ENCODE measurements at regions not wholly inside any gene's neighbourhood (a gene's known extent, or its start where the extent isn't known, plus 50 kb on each side); places are given as distances from the start of the nearest gene placed in this dataset.
"Not testable (repeated sequence)": the region's sequence is repeated elsewhere in the genome, so short reads cannot be mapped to it uniquely, and the experiment has no call there.

- no peak overlapping the region for H3K4me3 ChIP-seq (ENCODE audit: low read length)
- DNase-seq (no peak), ATAC-seq (no peak)
- no peaks in the 10 kb centered on the region for H3K4me1 ChIP-seq (ENCODE audit: control insufficient read depth, insufficient read depth, low read length)
- Mint-ChIP-seq H3K27me3 (ENCODE audit: low read depth in 2 of 2) (no peaks in the 10 kb centered on the region), H3K27ac (no peak overlapping the region), H3K36me3 (no peaks in the 10 kb centered on the region), H3K9me3 (peaks cover 13 to 17% of the 10 kb centered on the region in 2 donors), H3K4me3 (no peak overlapping the region), H3K4me1 (no peaks in the 10 kb centered on the region)
- 100% methylated on average over 1 of the region's 1 CpG for WGBS (ENCODE audit: insufficient coverage)
- H3K36me3 ChIP-seq (ENCODE audit: control insufficient read depth, insufficient read depth, low read length): no peaks in the 10 kb centered on the region
- no peaks in the 10 kb centered on the region for H3K27me3 ChIP-seq (ENCODE audit: control insufficient read depth, insufficient read depth, low read length)
- intact Hi-C loops (cut with micrococcal nuclease): no loop called here
- TF ChIP-seq, protein P1, sequence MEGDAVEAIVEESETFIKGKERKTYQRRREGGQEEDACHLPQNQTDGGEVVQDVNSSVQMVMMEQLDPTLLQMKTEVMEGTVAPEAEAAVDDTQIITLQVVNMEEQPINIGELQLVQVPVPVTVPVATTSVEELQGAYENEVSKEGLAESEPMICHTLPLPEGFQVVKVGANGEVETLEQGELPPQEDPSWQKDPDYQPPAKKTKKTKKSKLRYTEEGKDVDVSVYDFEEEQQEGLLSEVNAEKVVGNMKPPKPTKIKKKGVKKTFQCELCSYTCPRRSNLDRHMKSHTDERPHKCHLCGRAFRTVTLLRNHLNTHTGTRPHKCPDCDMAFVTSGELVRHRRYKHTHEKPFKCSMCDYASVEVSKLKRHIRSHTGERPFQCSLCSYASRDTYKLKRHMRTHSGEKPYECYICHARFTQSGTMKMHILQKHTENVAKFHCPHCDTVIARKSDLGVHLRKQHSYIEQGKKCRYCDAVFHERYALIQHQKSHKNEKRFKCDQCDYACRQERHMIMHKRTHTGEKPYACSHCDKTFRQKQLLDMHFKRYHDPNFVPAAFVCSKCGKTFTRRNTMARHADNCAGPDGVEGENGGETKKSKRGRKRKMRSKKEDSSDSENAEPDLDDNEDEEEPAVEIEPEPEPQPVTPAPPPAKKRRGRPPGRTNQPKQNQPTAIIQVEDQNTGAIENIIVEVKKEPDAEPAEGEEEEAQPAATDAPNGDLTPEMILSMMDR (IDR thresholded peaks at IDR 0.05): no peak
- H3K27ac ChIP-seq (ENCODE audit: low read length): no peak overlapping the region
- no peaks in the 10 kb centered on the region for H3K9me3 ChIP-seq (ENCODE audit: control insufficient read depth, insufficient read depth, low read length)
These were observed 656.0 kb downstream of the TDRD15 start for GRCh38 chr2:21779786-21780185.

DNA sequence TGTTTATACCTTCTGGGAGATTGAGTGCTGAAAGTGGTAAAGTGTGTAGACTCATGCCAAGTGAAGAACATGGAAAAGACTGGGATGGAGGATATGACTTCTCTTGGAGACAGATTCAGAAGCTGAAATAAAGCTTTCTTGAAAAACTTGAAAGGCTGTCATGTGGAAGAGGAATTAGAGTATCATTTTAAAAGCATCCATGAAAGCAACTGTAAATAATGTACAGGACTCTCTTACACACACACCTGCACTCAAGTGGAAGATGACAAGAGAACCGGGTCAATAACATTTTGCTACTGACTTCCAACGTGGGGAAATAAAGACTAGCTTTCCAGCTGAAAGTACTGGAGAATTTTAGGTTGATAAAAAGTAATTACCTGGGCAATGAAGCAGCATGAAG, 658.2 kb downstream of the TDRD15 start:
- Histone ChIP-seq H3K4me1 (ENCODE audit: control insufficient read depth, insufficient read depth, low read length) (no peaks in the 10 kb centered on the region), H3K27me3 (ENCODE audit: control insufficient read depth, insufficient read depth, low read length) (no peaks in the 10 kb centered on the region), H3K27ac (ENCODE audit: low read length) (no peak overlapping the region), H3K36me3 (ENCODE audit: control insufficient read depth, insufficient read depth, low read length) (no peaks in the 10 kb centered on the region), H3K9me3 (ENCODE audit: control insufficient read depth, insufficient read depth, low read length) (no peaks in the 10 kb centered on the region), H3K4me3 (ENCODE audit: low read length) (no peak overlapping the region)
- Mint-ChIP-seq H3K27ac (no peak overlapping the region), H3K9me3 (peaks cover 13 to 25% of the 10 kb centered on the region in 2 donors), H3K4me1 (no peaks in the 10 kb centered on the region), H3K36me3 (no peaks in the 10 kb centered on the region), H3K4me3 (no peak overlapping the region), H3K27me3 (ENCODE audit: low read depth in 2 of 2) (no peaks in the 10 kb centered on the region)
- no peak for ATAC-seq
- TF ChIP-seq, protein P1 (IDR thresholded peaks at IDR 0.05): no peak
- intact Hi-C loops (cut with micrococcal nuclease): no loop called here
- DNase-seq: no peak
- 71% methylated on average over 2 of the region's 2 CpGs for WGBS (ENCODE audit: insufficient coverage)

DNA sequence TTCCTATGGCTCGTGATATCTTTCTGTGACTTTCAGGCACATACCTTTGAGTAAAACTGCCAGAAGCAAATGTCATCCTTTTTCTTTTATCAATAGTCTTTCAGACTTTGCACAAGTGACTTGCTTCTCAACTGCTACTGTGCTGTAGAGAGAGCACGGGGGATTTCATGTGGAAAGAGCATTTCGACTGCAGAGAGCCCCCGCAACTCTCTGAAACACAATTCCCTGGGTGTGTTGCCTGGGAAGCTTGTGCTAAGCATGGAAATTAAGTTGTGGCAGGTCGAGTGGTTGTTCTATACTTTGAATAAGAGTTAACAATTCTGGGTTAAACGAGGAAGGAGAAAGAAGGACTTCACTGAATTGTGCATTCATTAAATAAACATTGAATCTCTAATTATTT, 659.1 kb downstream of the TDRD15 start:
- intact Hi-C loops (cut with micrococcal nuclease): no loop called here
- H3K27ac Mint-ChIP-seq: no peak overlapping the region
- no peaks in the 10 kb centered on the region for H3K4me1 Mint-ChIP-seq
- H3K4me1 ChIP-seq (ENCODE audit: control insufficient read depth, insufficient read depth, low read length): no peaks in the 10 kb centered on the region
- no peaks in the 10 kb centered on the region for H3K27me3 Mint-ChIP-seq (ENCODE audit: low read depth in 2 of 2)
- H3K9me3 ChIP-seq (ENCODE audit: control insufficient read depth, insufficient read depth, low read length): no peaks in the 10 kb centered on the region
- no peaks in the 10 kb centered on the region for H3K27me3 ChIP-seq (ENCODE audit: control insufficient read depth, insufficient read depth, low read length)
- H3K27ac ChIP-seq (ENCODE audit: low read length): no peak overlapping the region
- H3K4me3 ChIP-seq (ENCODE audit: low read length): no peak overlapping the region
- TF ChIP-seq, protein P1 (IDR thresholded peaks at IDR 0.05): no peak
- H3K36me3 ChIP-seq (ENCODE audit: control insufficient read depth, insufficient read depth, low read length): no peaks in the 10 kb centered on the region
- H3K4me3 Mint-ChIP-seq: no peak overlapping the region
- no peak for ATAC-seq
- H3K9me3 Mint-ChIP-seq: peaks cover 14 to 25% of the 10 kb centered on the region in 2 donors
- 71% methylated on average over 6 of the region's 6 CpGs for WGBS (ENCODE audit: insufficient coverage)
- DNase-seq: no peak
- no peaks in the 10 kb centered on the region for H3K36me3 Mint-ChIP-seq

DNA sequence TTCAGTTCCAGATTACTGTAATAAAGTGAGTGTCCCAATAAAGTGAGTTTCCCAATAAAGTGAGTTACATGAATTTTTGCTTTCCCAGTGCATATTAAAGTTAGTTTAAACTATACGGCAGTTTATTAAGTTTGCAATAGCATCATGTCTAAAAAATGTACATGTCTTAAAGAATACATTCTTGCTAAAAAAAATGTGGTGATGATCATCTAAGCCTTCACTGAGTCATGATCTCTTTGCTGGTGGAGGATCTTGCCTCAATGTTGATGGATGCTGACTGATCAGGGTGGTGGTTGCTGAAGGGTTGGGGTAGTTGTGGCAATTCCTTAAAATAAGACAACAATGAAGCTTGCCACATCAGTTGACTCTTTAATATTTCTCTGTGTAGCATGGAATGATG, 664.2 kb downstream of the TDRD15 start:
- intact Hi-C loops (cut with micrococcal nuclease): no loop called here
- Histone ChIP-seq H3K27me3 (ENCODE audit: control insufficient read depth, insufficient read depth, low read length) (no peaks in the 10 kb centered on the region), H3K9me3 (ENCODE audit: control insufficient read depth, insufficient read depth, low read length) (no peaks in the 10 kb centered on the region), H3K27ac (ENCODE audit: low read length) (no peak overlapping the region), H3K4me1 (ENCODE audit: control insufficient read depth, insufficient read depth, low read length) (no peaks in the 10 kb centered on the region), H3K4me3 (ENCODE audit: low read length) (no peak overlapping the region), H3K36me3 (ENCODE audit: control insufficient read depth, insufficient read depth, low read length) (no peaks in the 10 kb centered on the region)
- no peak overlapping the region for H3K27ac Mint-ChIP-seq
- ATAC-seq (no peak), DNase-seq (no peak)
- TF ChIP-seq, protein P1 (IDR thresholded peaks at IDR 0.05): no peak
- H3K36me3 Mint-ChIP-seq: no peaks in the 10 kb centered on the region
- no peak overlapping the region for H3K4me3 Mint-ChIP-seq
- no peaks in the 10 kb centered on the region for H3K27me3 Mint-ChIP-seq (ENCODE audit: low read depth in 2 of 2)
- peaks cover 10 to 18% of the 10 kb centered on the region in 2 donors for H3K9me3 Mint-ChIP-seq
- no peaks in the 10 kb centered on the region for H3K4me1 Mint-ChIP-seq
- WGBS (ENCODE audit: insufficient coverage): no CpG with 5 or more reads among the region's 1 CpG

DNA sequence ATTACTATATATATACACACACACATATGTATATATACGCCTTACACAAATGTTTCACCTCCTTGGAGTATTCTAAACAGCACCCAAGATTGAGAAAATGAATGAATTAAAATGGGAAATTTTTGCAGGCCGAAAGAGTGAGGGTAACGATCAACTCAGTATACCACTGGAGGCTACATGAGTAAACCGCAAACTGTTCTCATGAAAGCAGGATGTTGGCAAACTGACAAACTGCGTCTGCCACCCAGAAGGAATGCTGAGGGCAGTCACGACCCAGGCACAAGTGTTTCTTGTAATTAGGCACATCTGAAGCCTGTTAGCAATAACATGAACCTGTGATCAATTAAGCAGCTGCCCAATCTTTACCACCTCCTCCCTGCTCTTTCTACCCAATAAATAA, 666.5 kb downstream of the TDRD15 start:
- H3K4me1 ChIP-seq (ENCODE audit: control insufficient read depth, insufficient read depth, low read length); H3K27ac Mint-ChIP-seq; H3K4me3 ChIP-seq (ENCODE audit: low read length); H3K4me3 Mint-ChIP-seq; intact Hi-C loops (cut with micrococcal nuclease); H3K27me3 ChIP-seq (ENCODE audit: control insufficient read depth, insufficient read depth, low read length); H3K27me3 Mint-ChIP-seq (ENCODE audit: low read depth in 2 of 2); H3K36me3 Mint-ChIP-seq; H3K9me3 ChIP-seq (ENCODE audit: control insufficient read depth, insufficient read depth, low read length); ATAC-seq; H3K36me3 ChIP-seq (ENCODE audit: control insufficient read depth, insufficient read depth, low read length); DNase-seq; H3K4me1 Mint-ChIP-seq; H3K27ac ChIP-seq (ENCODE audit: low read length): not testable (repeated sequence)
- WGBS (ENCODE audit: insufficient coverage): 76% methylated on average over 5 of the region's 6 CpGs
- peaks cover 13 to 17% of the 10 kb centered on the region in 2 donors for H3K9me3 Mint-ChIP-seq
